Neural cell (in vitro differentiated cells): ENCODE measurements at regions not wholly inside any gene's neighbourhood (a gene's known extent, or its start where the extent isn't known, plus 50 kb on each side); places are given as distances from the start of the nearest gene placed in this dataset.

Experiments
- H2AFZ ChIP-seq: fragments of 200-600, 300-800 bp; sonication (generic), shearing (Covaris generic); 2 replicates; pipeline ENCODE4 v1.6.0; 2014; ENCODE audit warnings: low read depth, mild to moderate bottlenecking, antibody characterized with exemption, low read length, moderate library complexity
- H3F3A ChIP-seq: fragments of 200-600 bp; shearing (Covaris generic); 2 replicates; pipeline ENCODE4 v1.6.1; 2016; ENCODE audit warnings: mild to moderate bottlenecking, moderate library complexity, mixed read lengths, antibody characterized with exemption, low read length; ENCODE audit not compliant: insufficient read depth, poor library complexity, severe bottlenecking
- H3K27ac ChIP-seq: fragments of 200-600, 300-800 bp; sonication (generic), shearing (Covaris generic); 2 replicates; pipeline ENCODE4 v1.5.1; 2014; ENCODE audit warnings: mild to moderate bottlenecking, low read length, moderate library complexity
- H3K27me3 ChIP-seq: fragments of 300-800, 200-600 bp; sonication (generic), shearing (Covaris generic); 2 replicates; pipeline ENCODE4 v1.6.0; 2014; ENCODE audit warnings: mild to moderate bottlenecking, low read depth, low read length, moderate library complexity; ENCODE audit not compliant: insufficient read depth
- H3K36me3 ChIP-seq: fragments of 300-800, 200-600 bp; sonication (generic), shearing (Covaris generic); 2 replicates; pipeline ENCODE4 v1.5.1; 2014; ENCODE audit warnings: mild to moderate bottlenecking, antibody characterized with exemption, low read length, moderate library complexity; ENCODE audit not compliant: insufficient read depth
- H3K4me2 ChIP-seq: fragments of 300-800, 200-600 bp; sonication (generic), shearing (Covaris generic); 2 replicates; pipeline ENCODE4 v1.6.0; 2014; ENCODE audit warnings: mild to moderate bottlenecking, low read length
- H3K4me3 ChIP-seq: fragments of 300-800, 200-600 bp; sonication (generic), shearing (Covaris generic); 2 replicates; pipeline ENCODE4 v1.5.1; 2014; ENCODE audit warnings: mild to moderate bottlenecking, low read length, moderate library complexity
- H3K79me2 ChIP-seq: fragments of 200-600 bp; shearing (Covaris generic); replicated peaks from 2 replicates; pipeline ENCODE4 v1.6.0; 2014; ENCODE audit warnings: mild to moderate bottlenecking, low read length, moderate library complexity; ENCODE audit not compliant: insufficient read depth
- H3K9ac ChIP-seq: fragments of 300-800, 200-600 bp; sonication (generic), shearing (Covaris generic); 2 replicates; pipeline ENCODE4 v1.6.1; 2016; ENCODE audit warnings: mild to moderate bottlenecking, low read length, mixed read lengths
- H3K9me2 ChIP-seq: fragments of 200-600 bp; shearing (Covaris generic); 2 replicates; pipeline ENCODE4 v1.6.1; 2016; ENCODE audit warnings: mild to moderate bottlenecking, low read length, mixed read lengths; ENCODE audit not compliant: insufficient read depth
- H3K9me3 ChIP-seq: fragments of 200-600, 300-800 bp; sonication (generic), shearing (Covaris generic); 2 replicates; pipeline ENCODE4 v1.6.1; 2016; ENCODE audit warnings: mild to moderate bottlenecking, mixed run types, low read length, moderate library complexity, mixed read lengths
- H4K20me1 ChIP-seq: fragments of 200-600 bp; shearing (Covaris generic); 2 replicates; pipeline ENCODE4 v1.6.1; 2016; ENCODE audit warnings: mild to moderate bottlenecking, mixed run types; ENCODE audit not compliant: insufficient read depth
- CTCF ChIP-seq: fragments of 450-650 bp; IDR thresholded peaks from 2 replicates; pipeline ENCODE4 v1.5.1; 2014; ENCODE audit warnings: antibody characterized with exemption, mild to moderate bottlenecking, moderate library complexity; ENCODE audit not compliant: poor library complexity, severe bottlenecking
- EP300 ChIP-seq: fragments of 450-650 bp; conservative IDR thresholded peaks from 2 replicates; pipeline ENCODE4 v1.6.1; 2014; ENCODE audit warnings: antibody characterized with exemption, mild to moderate bottlenecking, moderate library complexity; ENCODE audit not compliant: poor library complexity, severe bottlenecking
- EZH2 ChIP-seq: fragments of 200-600, 300-800 bp; shearing (Covaris generic), sonication (generic); IDR thresholded peaks from 2 replicates; pipeline ENCODE4 v1.6.1; 2014; ENCODE audit warnings: antibody characterized with exemption, low read length, borderline replicate concordance, mild to moderate bottlenecking; ENCODE audit not compliant: insufficient read depth, poor library complexity, severe bottlenecking
- MXI1 ChIP-seq: fragments of 450-650 bp; conservative IDR thresholded peaks from 2 replicates; pipeline ENCODE4 v1.6.1; 2014; ENCODE audit warnings: antibody characterized with exemption, mild to moderate bottlenecking; ENCODE audit not compliant: poor library complexity, severe bottlenecking
- POLR2AphosphoS5 ChIP-seq: IDR thresholded peaks from 2 replicates; pipeline ENCODE4 v1.6.1; 2012
- RAD21 ChIP-seq: fragments of 450-650 bp; conservative IDR thresholded peaks from 2 replicates; pipeline ENCODE4 v1.6.1; 2014; ENCODE audit warnings: antibody characterized with exemption, mild to moderate bottlenecking, moderate library complexity
- REST ChIP-seq: IDR thresholded peaks from 2 replicates; pipeline ENCODE4 v1.6.1; 2012; ENCODE audit warnings: borderline replicate concordance
- SMC3 ChIP-seq: fragments of 450-650 bp; conservative IDR thresholded peaks from 2 replicates; pipeline ENCODE4 v1.6.1; 2014; ENCODE audit warnings: antibody characterized with exemption, mild to moderate bottlenecking, moderate library complexity; ENCODE audit not compliant: poor library complexity
- TAF1 ChIP-seq: IDR thresholded peaks from 2 replicates; pipeline ENCODE4 v1.6.1; 2012; ENCODE audit warnings: low read depth

- Histone ChIP-seq H3K9me3 (no peaks in the 10 kb centered on the region), H3K27ac (no peak overlapping the region), H4K20me1 (no peaks in the 10 kb centered on the region), H3K4me3 (no peak overlapping the region), H3K36me3 (no peaks in the 10 kb centered on the region), H3K27me3 (no peaks in the 10 kb centered on the region), H3K9me2 (no peaks in the 10 kb centered on the region), H3K79me2 (no peaks in the 10 kb centered on the region), H3K4me2 (no peak overlapping the region), H3K9ac (no peak overlapping the region), H3F3A (no peaks in the 10 kb centered on the region), H2AFZ (no peak overlapping the region)
- no peak for TF ChIP-seq EP300
- no peak for TF ChIP-seq CTCF
- TF ChIP-seq SMC3: no peak
- TF ChIP-seq EZH2: no peak
- TF ChIP-seq RAD21: no peak
- no peak for TF ChIP-seq POLR2AphosphoS5
- TF ChIP-seq MXI1: no peak
- no peak for TF ChIP-seq REST
- no peak for TF ChIP-seq TAF1
Measured at GRCh38 chr6:14058029-14058695, 59.4 kb upstream of the CD83 start.

- Histone ChIP-seq H3K79me2 (no peaks in the 10 kb centered on the region), H4K20me1 (no peaks in the 10 kb centered on the region), H3K9me3 (no peaks in the 10 kb centered on the region), H3K9ac (no peak overlapping the region), H3K4me2 (no peak overlapping the region), H3K4me3 (no peak overlapping the region), H3F3A (no peaks in the 10 kb centered on the region), H3K27ac (no peak overlapping the region), H2AFZ (no peak overlapping the region), H3K9me2 (no peaks in the 10 kb centered on the region), H3K27me3 (no peaks in the 10 kb centered on the region), H3K36me3 (no peaks in the 10 kb centered on the region)
- TF ChIP-seq RAD21: no peak
- TF ChIP-seq EP300: no peak
- no peak for TF ChIP-seq POLR2AphosphoS5
- TF ChIP-seq TAF1: no peak
- no peak for TF ChIP-seq MXI1
- no peak for TF ChIP-seq EZH2
- no peak for TF ChIP-seq REST
- no peak for TF ChIP-seq CTCF
- no peak for TF ChIP-seq SMC3
Measured at GRCh38 chr6:14058735-14059134, 58.8 kb upstream of the CD83 start.
